Gastroesophageal sphincter (tissue), 4 donors: ENCODE measurements at regions not wholly inside any gene's neighbourhood (a gene's known extent, or its start where the extent isn't known, plus 50 kb on each side); places are given as distances from the start of the nearest gene placed in this dataset.

Experiments
- ATAC-seq: fragments of 150-250 bp; one replicate; pipeline ENCODE4 v1.9.1; 2016; ENCODE audit warnings: mild to moderate bottlenecking, moderate library complexity
- H3K27ac ChIP-seq, 4 donors: fragments of 200-600 bp; sonication (generic) in 3 of 4; 1 replicate in 3 of 4; 2 replicates in 1 of 4; pipeline ENCODE4 v1.5.1; 2016 to 2019
- H3K27me3 ChIP-seq: fragments of 200-600 bp; sonication (generic); one replicate; pipeline ENCODE4 v1.5.1; 2019
- H3K36me3 ChIP-seq, 2 donors: fragments of 200-600 bp; sonication (generic); one replicate each; pipeline ENCODE4 v1.5.1; 2019; ENCODE audit warnings: control low read depth in 1 of 2
- H3K4me1 ChIP-seq, 3 donors: fragments of 200-600 bp; sonication (generic); 1 replicate in 2 of 3; 2 replicates in 1 of 3; pipeline ENCODE4 v1.5.1; 2016 to 2019; ENCODE audit warnings: control low read depth in 2 of 3
- H3K4me3 ChIP-seq, 2 donors: fragments of 200-600 bp; sonication (generic); one replicate each; pipeline ENCODE4 v1.5.1; 2019; ENCODE audit warnings: mild to moderate bottlenecking in 1 of 2, moderate library complexity in 1 of 2
- H3K9me3 ChIP-seq, 3 donors: fragments of 200-600 bp; sonication (generic); one replicate each; pipeline ENCODE4 v1.5.1; 2017 to 2019; ENCODE audit warnings: control low read depth in 2 of 3
- EP300 ChIP-seq: sonication (generic); formaldehyde crosslinking; IDR thresholded peaks from one replicate; pipeline ENCODE4 v1.6.1; 2017; ENCODE audit warnings: antibody characterized with exemption, mild to moderate bottlenecking
- POLR2A ChIP-seq, 2 donors: fragments of 450-650 bp; IDR thresholded peaks; one replicate each; pipeline ENCODE4 v1.6.1; 2017; ENCODE audit warnings: antibody characterized with exemption in 2 of 2, mild to moderate bottlenecking in 2 of 2, moderate library complexity in 1 of 2
- POLR2AphosphoS5 ChIP-seq: sonication (generic); formaldehyde crosslinking; IDR thresholded peaks from one replicate; pipeline ENCODE4 v1.6.1; 2017; ENCODE audit warnings: antibody characterized with exemption
- WGBS, 2 donors: methylation state at CpG; one replicate each; pipeline ENCODE4 v1.1.5; 2018; ENCODE audit warnings: low coverage in 1 of 2; 5-methylcytosine and 5-hydroxymethylcytosine counted together
- TF ChIP-seq, protein P1 (sequence below), 4 experiments: fragments of 200-600 bp in 2 of 4; fragments of 450-650 bp in 2 of 4; sonication (generic) in 1 of 4; IDR thresholded peaks; one replicate each; pipeline ENCODE4 v1.5.1; 2017 to 2019; ENCODE audit warnings: antibody characterized with exemption in 4 of 4, mild to moderate bottlenecking in 2 of 4, moderate library complexity in 2 of 4

- TF ChIP-seq EP300: no peak
- no peak for TF ChIP-seq POLR2AphosphoS5
- TF ChIP-seq POLR2A (IDR thresholded peaks at IDR 0.05): no peak
- TF ChIP-seq, protein P1, sequence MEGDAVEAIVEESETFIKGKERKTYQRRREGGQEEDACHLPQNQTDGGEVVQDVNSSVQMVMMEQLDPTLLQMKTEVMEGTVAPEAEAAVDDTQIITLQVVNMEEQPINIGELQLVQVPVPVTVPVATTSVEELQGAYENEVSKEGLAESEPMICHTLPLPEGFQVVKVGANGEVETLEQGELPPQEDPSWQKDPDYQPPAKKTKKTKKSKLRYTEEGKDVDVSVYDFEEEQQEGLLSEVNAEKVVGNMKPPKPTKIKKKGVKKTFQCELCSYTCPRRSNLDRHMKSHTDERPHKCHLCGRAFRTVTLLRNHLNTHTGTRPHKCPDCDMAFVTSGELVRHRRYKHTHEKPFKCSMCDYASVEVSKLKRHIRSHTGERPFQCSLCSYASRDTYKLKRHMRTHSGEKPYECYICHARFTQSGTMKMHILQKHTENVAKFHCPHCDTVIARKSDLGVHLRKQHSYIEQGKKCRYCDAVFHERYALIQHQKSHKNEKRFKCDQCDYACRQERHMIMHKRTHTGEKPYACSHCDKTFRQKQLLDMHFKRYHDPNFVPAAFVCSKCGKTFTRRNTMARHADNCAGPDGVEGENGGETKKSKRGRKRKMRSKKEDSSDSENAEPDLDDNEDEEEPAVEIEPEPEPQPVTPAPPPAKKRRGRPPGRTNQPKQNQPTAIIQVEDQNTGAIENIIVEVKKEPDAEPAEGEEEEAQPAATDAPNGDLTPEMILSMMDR (IDR thresholded peaks at IDR 0.05): no peak
- no peak overlapping the region for H3K27ac ChIP-seq
- no peaks in the 10 kb centered on the region for H3K36me3 ChIP-seq
- peaks cover 0 to under 1% (median 0%) of the 10 kb centered on the region in 3 donors for H3K9me3 ChIP-seq
- no peak for ATAC-seq
- H3K27me3 ChIP-seq: no peaks in the 10 kb centered on the region
- no peaks in the 10 kb centered on the region for H3K4me1 ChIP-seq
- no peak overlapping the region for H3K4me3 ChIP-seq
- WGBS, 2 donors: 70 to 81% methylated on average over 3 to 4 of the region's 6 CpGs
Measured at GRCh38 chr6:156061465-156061864, 605.8 kb upstream of the NOX3 start.

DNA sequence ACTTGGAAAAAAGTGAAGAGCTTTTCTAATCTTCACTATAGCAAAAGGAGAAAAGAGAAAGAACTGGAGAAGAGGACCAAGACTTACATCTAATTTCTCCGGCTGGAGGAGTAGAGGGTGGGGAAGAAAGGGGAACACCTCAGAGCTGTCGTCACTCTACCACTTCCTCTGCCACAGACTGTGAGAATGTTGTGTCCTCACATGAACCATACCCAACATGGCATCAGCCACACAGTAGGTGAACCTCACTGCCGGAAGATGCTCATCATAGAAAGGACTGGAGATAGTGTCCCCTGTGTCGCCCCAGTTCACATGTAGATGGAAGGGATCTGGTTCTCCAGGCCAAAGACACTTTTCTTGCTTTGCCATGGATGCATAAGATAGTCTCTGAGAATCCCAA is 604.4 kb upstream of the NOX3 start:
- no peak for ATAC-seq
- no peaks in the 10 kb centered on the region for H3K4me1 ChIP-seq
- 100% methylated on average over 4 of the region's 4 CpGs; no CpG with 5 or more reads in 1 of the 2 donors for whole genome bisulfite sequencing, 2 donors
- H3K9me3 ChIP-seq: peaks cover 0 to 7% (median 0%) of the 10 kb centered on the region in 3 donors
- no peaks in the 10 kb centered on the region for H3K36me3 ChIP-seq
- no peaks in the 10 kb centered on the region for H3K27me3 ChIP-seq
- no peak overlapping the region for H3K27ac ChIP-seq
- TF ChIP-seq POLR2A (IDR thresholded peaks at IDR 0.05) (no peak), POLR2AphosphoS5 (no peak), EP300 (no peak)
- TF ChIP-seq, protein P1 (IDR thresholded peaks at IDR 0.05): no peak
- H3K4me3 ChIP-seq: no peak overlapping the region

DNA sequence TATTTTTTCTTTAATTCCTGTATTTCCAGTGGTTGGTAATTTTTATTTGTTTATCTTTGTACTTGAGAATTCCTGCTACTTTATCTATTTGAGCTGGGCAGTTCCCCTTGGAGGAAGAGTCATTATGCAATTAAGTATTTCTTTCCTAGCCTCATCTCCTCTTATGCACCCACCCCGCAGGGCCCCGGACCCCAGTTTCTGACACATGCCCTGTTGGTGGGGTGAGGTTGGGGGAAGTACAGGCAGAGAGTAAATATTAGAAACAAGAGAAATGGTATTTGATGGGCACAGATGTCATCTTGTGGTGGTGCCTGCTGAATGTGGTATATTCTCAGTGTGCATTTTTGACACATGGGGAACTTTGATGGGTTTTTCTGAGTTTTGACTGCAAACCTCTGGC is 602.7 kb upstream of the NOX3 start:
- peaks cover 0 to 7% (median 0%) of the 10 kb centered on the region in 3 donors for H3K9me3 ChIP-seq
- TF ChIP-seq, protein P1 (IDR thresholded peaks at IDR 0.05): no peak
- TF ChIP-seq POLR2AphosphoS5 (no peak), POLR2A (IDR thresholded peaks at IDR 0.05) (no peak), EP300 (no peak)
- H3K4me1 ChIP-seq: no peaks in the 10 kb centered on the region
- no peak for ATAC-seq
- H3K4me3 ChIP-seq: no peak overlapping the region
- H3K27ac ChIP-seq: no peak overlapping the region
- WGBS, 2 donors: 100% methylated on average over 1 of the region's 2 CpGs; no CpG with 5 or more reads in 1 of the 2 donors
- H3K36me3 ChIP-seq: no peaks in the 10 kb centered on the region
- H3K27me3 ChIP-seq: no peaks in the 10 kb centered on the region

GRCh38 chr6:156057869-156058268 is 602.2 kb upstream of the NOX3 start:
- H3K4me1 ChIP-seq: no peaks in the 10 kb centered on the region
- no peak for TF ChIP-seq POLR2AphosphoS5
- TF ChIP-seq, protein P1 (IDR thresholded peaks at IDR 0.05): no peak
- TF ChIP-seq POLR2A (IDR thresholded peaks at IDR 0.05): no peak
- no peak for TF ChIP-seq EP300
- H3K9me3 ChIP-seq: peaks cover 0 to 7% (median 0%) of the 10 kb centered on the region in 3 donors
- 56 to 60% methylated on average over 3 to 4 of the region's 5 CpGs for WGBS, 2 donors
- H3K27me3 ChIP-seq: no peaks in the 10 kb centered on the region
- no peak overlapping the region for H3K4me3 ChIP-seq
- H3K36me3 ChIP-seq: no peaks in the 10 kb centered on the region
- no peak overlapping the region for H3K27ac ChIP-seq
- ATAC-seq: no peak

GRCh38 chr6:156056085-156056484 is 600.4 kb upstream of the NOX3 start:
- peaks cover 0 to 7% (median 0%) of the 10 kb centered on the region in 3 donors for H3K9me3 ChIP-seq
- WGBS, 2 donors: 85 to 95% methylated on average over 2 of the region's 2 CpGs

More at GRCh38 chr6:156056085-156056484, 600.4 kb upstream of the NOX3 start:
- Histone ChIP-seq H3K36me3 (no peaks in the 10 kb centered on the region), H3K4me3 (no peak overlapping the region), H3K27me3 (no peaks in the 10 kb centered on the region), H3K27ac (no peak overlapping the region), H3K4me1 (no peaks in the 10 kb centered on the region)
- TF ChIP-seq, protein P1 (IDR thresholded peaks at IDR 0.05): no peak
- no peak for TF ChIP-seq EP300
- ATAC-seq: no peak
